GM03348 (cell line): ENCODE measurements at regions not wholly inside any gene's neighbourhood (a gene's known extent, or its start where the extent isn't known, plus 50 kb on each side); places are given as distances from the start of the nearest gene placed in this dataset.

Experiments used
- DNase-seq: peaks from one replicate; pipeline ENCODE4 v3.0.0; 2012; ENCODE audit warnings: low spot score

- no peak for DNase-seq
Observed at GRCh38 chr14:81837304-81837703, 303.7 kb upstream of the SEL1L start.

DNA sequence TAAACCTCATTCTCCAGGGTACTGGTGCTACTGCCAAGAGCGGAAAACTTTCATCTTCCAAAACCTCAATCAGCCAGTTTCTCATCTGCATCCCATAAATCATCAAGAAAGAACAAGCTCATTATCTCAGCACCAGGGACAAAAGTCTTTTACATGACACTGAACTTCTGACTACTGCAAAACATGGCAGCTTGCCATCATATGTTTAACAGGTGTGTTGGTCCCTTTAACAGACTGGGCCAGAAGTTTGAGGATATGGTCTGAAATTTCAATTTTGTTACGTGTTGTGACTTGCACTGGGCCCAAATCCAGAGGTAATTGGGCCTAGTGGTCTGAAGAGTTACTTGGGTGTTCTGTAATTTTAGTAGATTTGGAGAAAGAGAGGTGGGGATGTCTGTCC is 305.4 kb upstream of the SEL1L start:
- DNase-seq: no peak

DNA sequence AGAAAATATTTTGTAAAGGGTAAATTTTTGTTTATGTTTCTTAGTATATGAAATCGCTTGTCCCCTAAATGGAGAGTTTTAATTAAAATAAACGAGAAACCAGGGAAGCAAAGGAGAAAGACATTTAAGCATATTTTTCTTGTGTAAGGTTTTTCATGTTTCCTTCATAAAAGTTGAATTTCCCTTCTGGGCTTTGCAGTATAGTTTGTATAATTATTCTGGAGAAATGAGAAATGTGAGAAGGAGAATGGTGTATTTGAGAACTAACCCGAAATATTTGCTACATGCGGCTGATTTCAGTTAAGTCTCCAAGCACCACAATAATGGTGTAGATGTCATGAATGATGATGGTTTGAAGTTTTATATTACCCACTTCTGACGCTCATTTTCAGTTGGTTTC is 307.7 kb upstream of the SEL1L start:
- no peak for DNase-seq

GRCh38 chr14:81849714-81850113 is 316.1 kb upstream of the SEL1L start:
- no peak for DNase-seq

GRCh38 chr14:81855007-81855406 is 321.4 kb upstream of the SEL1L start:
- DNase-seq: no peak

DNA sequence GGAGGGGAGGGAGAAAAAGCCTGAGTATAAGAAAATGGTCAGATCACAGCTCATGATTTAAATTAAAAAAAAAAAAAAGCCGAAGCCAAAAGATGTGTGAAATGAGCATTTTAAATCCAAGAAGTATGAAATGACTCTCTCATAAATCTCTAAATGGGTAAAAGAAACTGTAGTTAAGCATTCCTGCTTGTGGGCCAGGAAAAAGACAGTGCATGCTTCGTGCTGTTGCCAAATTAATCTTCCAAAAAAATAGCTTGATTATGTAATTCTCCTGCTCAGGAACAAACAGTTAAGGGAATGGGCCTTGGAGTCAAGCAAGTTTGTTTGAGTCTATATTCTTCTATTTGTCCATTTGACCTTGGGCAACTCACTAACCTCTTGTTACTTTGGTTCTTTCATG is 325.4 kb upstream of the SEL1L start:
- DNase-seq: no peak

GRCh38 chr14:81868172-81868571 is 334.5 kb upstream of the SEL1L start:
- no peak for DNase-seq

- DNase-seq: no peak
Observed at GRCh38 chr14:81871706-81872105, 338.1 kb upstream of the SEL1L start.

DNA sequence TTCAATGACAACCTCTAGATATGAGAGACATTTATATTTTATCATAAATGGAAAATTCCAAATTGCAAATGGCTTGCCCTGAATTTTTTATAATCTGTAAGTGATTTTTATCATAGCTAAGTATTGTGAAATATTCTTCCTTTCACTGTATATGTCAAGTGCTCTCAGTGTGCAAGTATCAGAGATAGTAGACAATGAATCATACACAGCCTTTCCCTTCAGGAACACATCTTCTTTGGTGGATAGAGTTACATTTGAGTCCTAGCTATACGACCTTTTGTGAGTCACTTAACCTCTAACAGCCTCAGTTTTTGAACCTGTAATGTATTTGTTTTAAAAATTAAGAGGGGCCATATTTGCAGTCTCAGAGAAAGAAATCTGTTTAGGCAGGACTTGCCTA is 350.7 kb upstream of the SEL1L start:
- DNase-seq: no peak

GRCh38 chr14:81886588-81886987 is 352.9 kb upstream of the SEL1L start:
- DNase-seq: no peak

DNA sequence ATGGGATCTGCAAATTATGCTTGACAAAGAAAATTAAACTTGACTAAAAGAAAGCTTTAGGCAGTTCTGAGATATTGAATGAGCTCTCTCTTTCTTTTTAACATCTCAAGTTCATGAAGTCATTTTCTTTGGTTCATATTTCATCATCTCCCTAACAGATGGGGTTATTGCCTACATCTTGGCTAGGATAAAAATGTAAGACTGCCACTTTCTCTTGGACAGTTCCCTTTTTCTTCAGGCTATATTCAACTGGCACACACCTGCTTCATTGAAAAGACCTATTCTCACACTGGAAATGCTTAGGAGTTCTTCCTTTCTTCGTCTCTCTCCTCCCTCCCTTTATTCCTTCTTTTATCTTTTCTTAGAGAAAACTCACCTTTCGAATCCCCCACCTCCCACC is 355.9 kb upstream of the SEL1L start:
- no peak for DNase-seq

DNA sequence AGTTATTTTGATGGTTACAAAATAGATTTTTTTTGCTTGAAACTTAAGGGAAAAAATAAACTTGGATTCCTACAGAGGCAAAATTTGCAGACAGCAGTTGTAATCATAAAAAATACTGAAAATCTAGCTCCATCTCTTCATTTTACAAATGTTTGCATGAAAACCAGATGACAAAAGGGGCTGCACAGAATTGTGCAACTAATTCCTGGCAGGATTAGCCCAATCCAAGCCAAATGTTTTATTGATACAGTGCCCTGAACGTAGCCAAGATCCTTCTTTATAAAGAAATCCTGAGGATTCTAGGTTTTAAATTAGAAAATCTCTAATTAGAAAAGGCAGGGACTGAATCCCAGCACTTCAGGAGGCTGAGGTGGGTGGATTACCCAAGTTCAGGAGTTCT is 356.4 kb upstream of the SEL1L start:
- no peak for DNase-seq

GRCh38 chr14:81903477-81903876 is 369.8 kb upstream of the SEL1L start:
- DNase-seq: no peak

GRCh38 chr14:81927070-81927469 is 393.4 kb upstream of the SEL1L start:
- DNase-seq: no peak

DNA sequence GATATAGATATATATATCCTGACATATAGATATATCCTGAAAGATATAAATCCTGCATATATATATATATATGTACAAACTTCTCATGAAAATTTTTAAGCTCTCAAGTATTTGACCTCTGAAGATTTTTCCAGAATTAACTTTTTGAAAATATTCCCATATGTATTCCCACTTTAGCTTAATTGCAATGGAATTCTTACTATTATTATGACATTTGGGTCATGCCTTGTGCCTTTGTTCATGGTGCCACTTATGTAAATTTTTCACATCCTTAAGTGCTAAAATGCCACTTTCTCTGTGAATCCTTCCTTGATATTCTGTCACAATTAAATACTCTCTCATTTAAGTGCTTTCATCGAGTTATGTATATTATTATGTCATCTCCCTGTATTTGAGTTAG is 398.2 kb upstream of the SEL1L start:
- DNase-seq: no peak

DNA sequence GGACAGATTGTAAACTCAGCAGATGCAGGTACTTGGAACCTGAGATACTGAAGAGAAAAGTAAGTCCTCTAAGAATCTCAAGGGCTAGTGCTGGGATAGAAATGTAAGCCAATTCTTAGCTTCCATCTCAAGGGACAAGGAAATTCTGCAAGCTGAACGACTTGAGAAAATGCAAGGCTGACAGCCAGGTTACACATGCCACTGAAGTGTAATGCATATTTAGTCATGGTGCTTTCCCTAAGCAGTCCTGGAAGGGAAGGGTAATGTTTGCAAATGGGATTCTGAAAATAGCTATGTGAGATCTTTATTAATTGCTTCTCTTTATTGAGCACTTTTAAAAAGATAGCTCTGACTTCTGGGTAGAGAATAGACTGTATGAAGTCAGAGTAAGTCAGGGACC is 402.7 kb upstream of the SEL1L start:
- no peak for DNase-seq

DNA sequence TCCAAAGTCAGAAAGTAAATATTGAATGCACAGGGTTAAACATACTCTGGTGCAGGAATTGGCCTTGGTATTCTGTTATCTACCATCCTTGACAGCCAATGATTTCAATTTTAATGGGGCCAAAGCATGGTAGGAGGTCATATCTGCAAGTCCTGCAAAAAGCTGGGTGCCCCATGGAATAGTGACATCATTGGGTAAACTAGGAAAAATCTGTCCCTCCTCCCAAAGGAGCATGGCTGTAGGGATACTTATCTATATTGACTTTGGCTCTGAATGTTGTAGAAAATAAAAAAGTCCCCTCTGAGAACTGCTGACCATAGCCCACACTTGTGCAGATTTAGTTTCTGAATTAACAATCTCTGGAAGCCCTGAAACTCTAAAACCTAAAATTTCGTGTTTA is 403.2 kb upstream of the SEL1L start:
- no peak for DNase-seq

DNA sequence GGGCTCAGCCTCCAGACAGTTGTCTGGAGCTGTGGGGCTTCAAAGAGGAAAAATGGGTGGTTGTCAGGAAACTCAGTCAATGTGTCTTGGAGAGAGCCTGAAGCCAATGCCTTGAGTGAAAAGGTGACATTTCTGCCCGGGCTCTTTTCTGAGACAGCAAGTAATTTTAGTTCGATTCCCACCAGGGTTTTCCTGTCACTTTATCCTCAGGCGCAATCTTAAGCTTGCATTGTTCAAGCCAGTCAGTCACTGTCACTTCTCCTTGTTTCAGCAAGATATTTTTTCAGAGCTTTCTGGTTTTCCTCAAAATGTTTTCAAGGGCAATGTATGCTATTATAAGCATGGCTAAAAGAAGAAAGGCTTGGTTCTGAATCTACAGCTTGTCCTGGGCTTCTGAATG is 404.7 kb upstream of the SEL1L start:
- DNase-seq: no peak

- no peak for DNase-seq
Observed at GRCh38 chr14:81940651-81941050, 407.0 kb upstream of the SEL1L start.

DNA sequence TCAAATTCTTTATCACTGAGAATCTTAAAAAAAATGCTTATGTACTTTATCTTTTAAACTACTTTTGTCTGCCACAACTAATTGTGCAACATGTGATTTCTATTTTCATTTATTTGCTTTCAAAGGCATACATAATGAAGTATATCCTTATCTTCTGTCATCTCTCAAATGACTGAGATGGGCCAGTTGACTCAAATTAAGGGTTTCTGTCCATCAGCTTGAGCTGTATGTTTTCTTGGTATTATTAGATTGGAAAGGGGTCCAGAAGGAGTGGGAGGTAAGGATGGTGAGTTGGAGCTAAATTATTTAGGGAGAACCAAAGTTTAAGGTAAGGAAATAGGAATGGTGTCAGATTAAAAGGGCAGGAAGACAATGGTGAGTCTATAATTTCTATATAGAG is 408.4 kb upstream of the SEL1L start:
- DNase-seq: no peak

- DNase-seq: no peak
Observed at GRCh38 chr14:81946375-81946774, 412.7 kb upstream of the SEL1L start.

DNA sequence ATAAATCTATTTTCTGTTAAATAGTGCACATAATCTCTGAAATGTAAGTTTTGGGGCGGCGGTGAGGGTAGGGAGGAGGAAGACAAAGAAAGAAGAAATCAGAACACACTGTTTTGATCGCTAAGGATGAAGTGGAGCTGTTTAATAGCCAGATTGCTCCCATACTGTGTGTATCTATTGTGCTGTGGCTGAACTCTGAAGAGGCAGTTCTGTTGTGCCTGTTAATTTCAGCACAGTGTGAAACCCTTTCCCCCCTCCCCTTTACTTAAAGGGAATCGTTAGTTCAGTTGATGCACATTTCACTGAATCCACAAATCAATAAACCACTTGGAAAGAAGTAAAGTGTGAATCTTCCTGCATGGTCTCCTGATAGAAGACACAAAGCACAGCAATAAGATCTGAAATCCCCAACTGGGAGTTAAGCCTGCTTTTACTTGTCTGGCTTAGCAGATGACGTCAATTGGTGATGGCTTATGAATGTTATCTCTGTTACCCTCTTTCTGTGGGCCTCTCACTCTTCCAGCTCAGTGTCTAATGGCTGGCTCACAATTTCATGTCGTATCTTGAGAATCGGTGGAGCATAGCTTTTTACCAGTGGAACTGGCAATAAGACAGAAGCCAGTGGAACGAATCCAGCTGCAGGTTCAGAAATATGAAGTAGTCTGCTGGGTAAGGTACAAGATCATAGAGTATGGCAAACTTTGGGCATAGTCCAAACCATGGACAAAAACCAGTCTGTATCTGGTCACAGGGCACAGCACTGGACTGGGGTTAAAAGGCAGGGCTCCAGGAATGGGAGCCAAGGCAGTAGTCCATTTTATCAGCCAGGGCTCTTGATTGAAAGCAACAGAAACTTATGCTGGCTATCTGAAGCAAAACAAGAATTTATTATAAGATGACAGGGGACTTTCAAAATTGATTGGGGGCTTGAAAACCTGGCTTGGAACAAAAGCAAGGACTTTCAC is 413.5 kb upstream of the SEL1L start:
- DNase-seq: no peak

- DNase-seq: no peak
Observed at GRCh38 chr14:81952917-81953316, 419.3 kb upstream of the SEL1L start.

DNA sequence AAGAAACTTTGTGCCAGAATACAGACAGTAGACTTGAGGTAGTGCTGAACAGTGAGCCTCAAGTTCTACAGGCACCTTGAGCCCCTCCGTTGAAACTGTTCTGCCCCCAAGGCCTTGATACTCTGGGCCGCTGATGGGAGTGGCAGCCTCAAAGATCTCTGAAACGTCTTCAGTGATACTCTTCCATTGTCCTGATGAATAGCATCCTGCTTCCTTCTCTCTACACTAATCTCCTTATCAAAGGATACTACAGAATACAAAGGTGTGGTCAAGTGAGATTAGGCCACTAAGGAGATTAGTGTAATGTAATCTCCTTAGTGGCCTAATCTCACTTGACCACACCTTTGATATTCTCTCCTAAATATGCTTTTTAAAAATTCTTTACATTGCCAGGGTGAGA is 419.8 kb upstream of the SEL1L start:
- DNase-seq: no peak
